ENCODE measurements at regions not wholly inside any gene's neighbourhood (a gene's known extent, or its start where the extent isn't known, plus 50 kb on each side); places are given as distances from the start of the nearest gene placed in this dataset.

- H3K27ac ChIP-seq: peak overlapping the region; percentile 25 to 62 (median 60)
- TF ChIP-seq POLR2A (IDR thresholded peaks at IDR 0.05) (no peak), CTCF (IDR thresholded peaks at IDR 0.05) (no peak)
- DNase-seq (no peak), ATAC-seq (no peak)
- no peaks in the 10 kb centered on the region for H3K36me3 ChIP-seq (replicated peaks in 1 of 2; ENCODE audit: insufficient read depth in 1 of 2, low read depth in 2 of 2)
- intact Hi-C loops (cut with DNase I): no loop called here
- H3K4me1 ChIP-seq: peaks cover 47% of the 10 kb centered on the region
- H3K9me3 ChIP-seq: no peaks in the 10 kb centered on the region
- no peak overlapping the region for H3K4me3 ChIP-seq
- WGBS, 2 donors: 50 to 62% methylated on average over 23 to 24 of the region's 25 CpGs
- no peaks in the 10 kb centered on the region for H3K27me3 ChIP-seq
Observed at GRCh38 chr18:22001912-22002487, 167.4 kb upstream of the GATA6 start.

- 21 to 57% methylated on average over 4 of the region's 4 CpGs for WGBS, 2 donors
Observed at GRCh38 chr18:22005191-22005841, 164.1 kb upstream of the GATA6 start.

GRCh38 chr18:22006458-22006857, 162.9 kb upstream of the GATA6 start:
- intact Hi-C loops (cut with DNase I): no loop called here
- no peak for TF ChIP-seq CTCF (IDR thresholded peaks at IDR 0.05)
- no peak for TF ChIP-seq POLR2A (IDR thresholded peaks at IDR 0.05)
- Histone ChIP-seq H3K4me3 (no peak overlapping the region), H3K9me3 (no peaks in the 10 kb centered on the region), H3K36me3 (replicated peaks in 1 of 2; ENCODE audit: insufficient read depth in 1 of 2, low read depth in 2 of 2) (no peaks in the 10 kb centered on the region), H3K4me1 (peaks cover 28% of the 10 kb centered on the region), H3K27ac (peak overlapping the region; percentile 32 to 70 (median 60)), H3K27me3 (no peaks in the 10 kb centered on the region)
- DNase-seq (no peak), ATAC-seq (peak; percentile 77)
- 18 to 25% methylated on average over 2 of the region's 2 CpGs for WGBS, 2 donors

More at GRCh38 chr18:22005191-22005841, 164.1 kb upstream of the GATA6 start:
- H3K36me3 ChIP-seq (replicated peaks in 1 of 2; ENCODE audit: insufficient read depth in 1 of 2, low read depth in 2 of 2): no peaks in the 10 kb centered on the region
- TF ChIP-seq CTCF (IDR thresholded peaks at IDR 0.05) (no peak), POLR2A (IDR thresholded peaks at IDR 0.05) (no peak)
- ATAC-seq: no peak
- peaks cover 28% of the 10 kb centered on the region for H3K4me1 ChIP-seq
- no peaks in the 10 kb centered on the region for H3K27me3 ChIP-seq
- intact Hi-C loops (cut with DNase I): no loop called here
- no peaks in the 10 kb centered on the region for H3K9me3 ChIP-seq
- DNase-seq: no peak
- no peak overlapping the region for H3K4me3 ChIP-seq
- peak overlapping the region in 3 of 4 donors; percentile 59 to 70 (median 61) for H3K27ac ChIP-seq

- intact Hi-C loops (cut with DNase I): no loop called here
- DNase-seq (no peak), ATAC-seq (no peak)
- H3K27me3 ChIP-seq: no peaks in the 10 kb centered on the region
- no peak overlapping the region for H3K4me3 ChIP-seq
- no peaks in the 10 kb centered on the region for H3K9me3 ChIP-seq
- no peak overlapping the region for H3K27ac ChIP-seq
- no peaks in the 10 kb centered on the region for H3K36me3 ChIP-seq (replicated peaks in 1 of 2; ENCODE audit: insufficient read depth in 1 of 2, low read depth in 2 of 2)
- TF ChIP-seq CTCF (IDR thresholded peaks at IDR 0.05): no peak
- no peak for TF ChIP-seq POLR2A (IDR thresholded peaks at IDR 0.05)
- peaks cover 19% of the 10 kb centered on the region for H3K4me1 ChIP-seq
Observed at GRCh38 chr18:22009242-22009641, 160.1 kb upstream of the GATA6 start.

GRCh38 chr18:22013993-22014392, 155.4 kb upstream of the GATA6 start:
- H3K9me3 ChIP-seq: no peaks in the 10 kb centered on the region
- no peak overlapping the region for H3K4me3 ChIP-seq
- no peak for TF ChIP-seq POLR2A (IDR thresholded peaks at IDR 0.05)
- no peak for TF ChIP-seq CTCF (IDR thresholded peaks at IDR 0.05)
- intact Hi-C loops (cut with DNase I): no loop called here
- H3K36me3 ChIP-seq (replicated peaks in 1 of 2; ENCODE audit: insufficient read depth in 1 of 2, low read depth in 2 of 2): no peaks in the 10 kb centered on the region
- DNase-seq (no peak), ATAC-seq (no peak)
- no peaks in the 10 kb centered on the region for H3K4me1 ChIP-seq
- WGBS, 2 donors: 78 to 100% methylated on average over 1 of the region's 1 CpG
- no peaks in the 10 kb centered on the region for H3K27me3 ChIP-seq
- H3K27ac ChIP-seq: no peak overlapping the region
